Stomach (tissue), 8 donors: ENCODE measurements at regions not wholly inside any gene's neighbourhood (a gene's known extent, or its start where the extent isn't known, plus 50 kb on each side); places are given as distances from the start of the nearest gene placed in this dataset.

Experiments used
- DNase-seq, 2 donors: peaks; one replicate each; pipeline versions ENCODE4 v3.0.0 to v3.0.0-alpha.2; 2013 to 2019
- H3K27ac ChIP-seq, 5 donors: fragments of 200-600 bp in 4 of 5; sonication (generic) in 4 of 5; one replicate each; pipeline ENCODE4 v1.5.1; 2013 to 2019; ENCODE audit warnings: mild to moderate bottlenecking in 1 of 5, moderate library complexity in 1 of 5
- H3K27me3 ChIP-seq, 3 donors: fragments of 200-600 bp; sonication (generic); one replicate each; pipeline ENCODE4 v1.5.1; 2017 to 2019; ENCODE audit warnings: mixed run types in 1 of 3
- H3K36me3 ChIP-seq, 4 donors: fragments of 200-600 bp; sonication (generic); 1 replicate in 3 of 4; 2 replicates in 1 of 4; pipeline ENCODE4 v1.5.1; 2016 to 2019
- H3K4me1 ChIP-seq, 4 donors: fragments of 200-600 bp; sonication (generic); one replicate each; pipeline ENCODE4 v1.5.1; 2016 to 2019
- H3K4me3 ChIP-seq, 4 donors: fragments of 200-600 bp; sonication (generic) in 3 of 4; one replicate each; pipeline ENCODE4 v1.5.1; 2016 to 2019; ENCODE audit warnings: mild to moderate bottlenecking in 1 of 4
- H3K9me3 ChIP-seq, 4 donors: fragments of 200-600 bp; sonication (generic); one replicate each; pipeline ENCODE4 v1.5.1; 2016 to 2019
- EP300 ChIP-seq: sonication (generic); formaldehyde crosslinking; IDR thresholded peaks from one replicate; pipeline ENCODE4 v1.6.1; 2017; ENCODE audit warnings: antibody characterized with exemption
- POLR2A ChIP-seq, 4 donors: fragments of 450-650 bp; IDR thresholded peaks; one replicate each; pipeline ENCODE4 v1.6.1; 2016; ENCODE audit warnings: antibody characterized with exemption in 4 of 4, control low read depth in 2 of 4, mild to moderate bottlenecking in 1 of 4, moderate library complexity in 1 of 4
- POLR2AphosphoS5 ChIP-seq, 3 donors: sonication (generic); formaldehyde crosslinking; IDR thresholded peaks; one replicate each; pipeline ENCODE4 v1.6.1; 2016; ENCODE audit warnings: antibody characterized with exemption in 3 of 3
- WGBS, 5 donors: extraction: QIAGEN DNeasy Blood & Tissue Kit in 3 of 5; methylation state at CpG; one replicate each; pipeline versions ENCODE4 v1.1.5 to v1.1.7; 2013 to 2018; 5-methylcytosine and 5-hydroxymethylcytosine counted together
- intact Hi-C: fragments of 100-400 bp; cut with DNase I; formaldehyde crosslinking; loops from one replicate; pipeline ENCODE4 v1.15.1; 2023; ENCODE audit warnings: low total_unique reads
- TF ChIP-seq, protein P1 (sequence below), 7 experiments: fragments of 450-650 bp in 4 of 7; fragments of 200-600 bp in 3 of 7; sonication (generic) in 3 of 7; IDR thresholded peaks; one replicate each; pipeline ENCODE4 v1.5.1; 2016 to 2019; ENCODE audit warnings: antibody characterized with exemption in 7 of 7, control low read depth in 2 of 7, mild to moderate bottlenecking in 1 of 7
- donor health status: healthy with polysubstance abuse.
- donor health status: Bipolar disorder and iron deficiency.
- donor health status: healthy.

DNA sequence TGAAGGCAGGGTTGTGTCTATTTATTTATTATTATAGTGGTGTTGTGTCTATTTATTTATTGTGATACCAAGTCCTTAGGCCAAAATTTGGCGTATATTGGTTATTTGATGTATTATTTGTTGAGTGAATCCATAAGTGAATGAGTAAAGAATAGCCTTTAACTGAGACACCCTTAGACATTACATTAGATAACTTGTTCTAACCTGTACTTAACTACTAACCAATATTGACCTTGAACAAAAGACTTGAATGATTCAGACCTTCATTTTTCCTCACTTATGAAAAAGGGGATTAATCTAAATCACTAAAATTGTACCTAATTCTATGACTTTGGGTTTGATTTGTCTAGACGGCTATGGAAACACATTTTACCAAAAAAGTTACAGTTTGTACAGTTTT is 370.5 kb downstream of the JRKL start:
- TF ChIP-seq, protein P1, sequence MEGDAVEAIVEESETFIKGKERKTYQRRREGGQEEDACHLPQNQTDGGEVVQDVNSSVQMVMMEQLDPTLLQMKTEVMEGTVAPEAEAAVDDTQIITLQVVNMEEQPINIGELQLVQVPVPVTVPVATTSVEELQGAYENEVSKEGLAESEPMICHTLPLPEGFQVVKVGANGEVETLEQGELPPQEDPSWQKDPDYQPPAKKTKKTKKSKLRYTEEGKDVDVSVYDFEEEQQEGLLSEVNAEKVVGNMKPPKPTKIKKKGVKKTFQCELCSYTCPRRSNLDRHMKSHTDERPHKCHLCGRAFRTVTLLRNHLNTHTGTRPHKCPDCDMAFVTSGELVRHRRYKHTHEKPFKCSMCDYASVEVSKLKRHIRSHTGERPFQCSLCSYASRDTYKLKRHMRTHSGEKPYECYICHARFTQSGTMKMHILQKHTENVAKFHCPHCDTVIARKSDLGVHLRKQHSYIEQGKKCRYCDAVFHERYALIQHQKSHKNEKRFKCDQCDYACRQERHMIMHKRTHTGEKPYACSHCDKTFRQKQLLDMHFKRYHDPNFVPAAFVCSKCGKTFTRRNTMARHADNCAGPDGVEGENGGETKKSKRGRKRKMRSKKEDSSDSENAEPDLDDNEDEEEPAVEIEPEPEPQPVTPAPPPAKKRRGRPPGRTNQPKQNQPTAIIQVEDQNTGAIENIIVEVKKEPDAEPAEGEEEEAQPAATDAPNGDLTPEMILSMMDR (IDR thresholded peaks at IDR 0.05), result no peak
- no peak for TF ChIP-seq POLR2AphosphoS5 (IDR thresholded peaks at IDR 0.05)
- no peak for TF ChIP-seq EP300
- no peak for DNase-seq
- Histone ChIP-seq H3K36me3 (no peaks in the 10 kb centered on the region), H3K9me3 (no peaks in the 10 kb centered on the region), H3K27ac (no peak overlapping the region), H3K27me3 (no peaks in the 10 kb centered on the region), H3K4me3 (no peak overlapping the region), H3K4me1 (no peaks in the 10 kb centered on the region)
- 81 to 89% (median 84%) methylated on average over 2 of the region's 2 CpGs for WGBS, 5 donors
- intact Hi-C loops, result no loop called here

DNA sequence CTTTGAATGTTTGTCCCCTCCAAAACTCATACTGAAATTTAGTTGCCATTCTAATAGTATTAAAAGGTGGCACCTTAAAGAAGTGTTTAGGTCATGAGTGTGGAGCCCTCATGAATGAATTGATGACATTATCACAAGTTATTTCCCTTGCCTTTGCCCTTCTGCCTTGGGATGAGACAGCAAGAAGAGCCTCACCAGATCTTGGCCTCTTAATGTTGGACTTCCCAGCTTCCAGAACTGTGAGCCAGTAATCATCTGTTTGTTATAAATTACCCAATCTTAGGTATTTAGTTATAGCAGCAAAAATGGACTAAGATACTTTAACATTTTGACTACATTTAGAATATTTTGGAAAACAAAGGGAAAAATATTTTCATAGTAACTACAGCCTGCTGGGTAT is 371.0 kb downstream of the JRKL start:
- DNase-seq, result no peak
- Histone ChIP-seq H3K4me3 (no peak overlapping the region), H3K36me3 (no peaks in the 10 kb centered on the region), H3K27me3 (no peaks in the 10 kb centered on the region), H3K27ac (no peak overlapping the region), H3K9me3 (no peaks in the 10 kb centered on the region), H3K4me1 (no peaks in the 10 kb centered on the region)
- TF ChIP-seq POLR2AphosphoS5 (IDR thresholded peaks at IDR 0.05) (no peak), EP300 (no peak), POLR2A (IDR thresholded peaks at IDR 0.05) (no peak)
- TF ChIP-seq, protein P1 (IDR thresholded peaks at IDR 0.05), result no peak
- intact Hi-C loops, result no loop called here

DNA sequence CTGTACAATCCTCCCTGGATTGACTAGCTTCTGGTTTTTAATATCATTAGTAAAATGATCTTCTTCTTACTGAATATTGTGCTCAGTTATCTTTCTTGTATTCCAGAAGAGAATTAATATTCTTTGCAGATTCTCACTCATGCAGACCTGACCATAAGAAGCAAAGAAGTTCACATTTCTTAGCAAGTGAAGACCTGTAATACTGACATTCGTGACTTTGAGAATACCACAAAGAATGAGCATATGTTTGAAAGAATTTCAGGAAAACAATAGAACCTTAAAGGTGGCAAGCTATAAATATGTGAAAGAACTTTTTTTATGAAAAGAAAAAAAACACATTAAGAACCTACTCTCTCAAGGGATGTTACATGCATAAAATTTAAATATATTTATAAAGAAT is 371.6 kb downstream of the JRKL start:
- Histone ChIP-seq H3K9me3 (no peaks in the 10 kb centered on the region), H3K36me3 (no peaks in the 10 kb centered on the region), H3K4me3 (no peak overlapping the region), H3K4me1 (no peaks in the 10 kb centered on the region), H3K27me3 (no peaks in the 10 kb centered on the region), H3K27ac (no peak overlapping the region)
- intact Hi-C loops, result no loop called here
- TF ChIP-seq POLR2AphosphoS5 (IDR thresholded peaks at IDR 0.05), result no peak
- TF ChIP-seq EP300, result no peak
- TF ChIP-seq POLR2A (IDR thresholded peaks at IDR 0.05), result no peak
- TF ChIP-seq, protein P1 (IDR thresholded peaks at IDR 0.05), result no peak
- 70 to 82% (median 76%) methylated on average over 1 of the region's 1 CpG for WGBS, 5 donors
- DNase-seq, result no peak

DNA sequence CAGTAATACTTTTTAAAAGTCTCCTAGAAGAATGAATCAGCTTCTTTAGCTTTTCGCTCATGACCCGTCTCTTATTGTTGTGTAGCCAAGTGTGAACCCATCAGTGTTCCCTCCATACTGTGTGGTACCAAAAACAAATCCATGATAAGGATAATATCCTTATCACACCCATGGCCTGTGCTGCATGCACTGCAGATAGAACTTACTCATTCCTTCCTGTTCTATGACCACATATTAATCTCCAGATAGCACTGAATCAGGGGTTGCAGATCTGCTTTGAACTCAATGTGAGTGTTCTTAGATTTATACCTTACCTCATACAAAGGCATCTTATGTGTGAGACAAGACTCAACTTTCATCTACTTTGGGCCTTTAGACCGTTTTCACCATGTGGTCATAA is 373.4 kb downstream of the JRKL start:
- Histone ChIP-seq H3K4me3 (no peak overlapping the region), H3K4me1 (no peaks in the 10 kb centered on the region), H3K27ac (no peak overlapping the region), H3K27me3 (no peaks in the 10 kb centered on the region), H3K36me3 (no peaks in the 10 kb centered on the region), H3K9me3 (no peaks in the 10 kb centered on the region)
- TF ChIP-seq POLR2AphosphoS5 (IDR thresholded peaks at IDR 0.05), result no peak
- intact Hi-C loops, result no loop called here
- 76 to 80% (median 79%) methylated on average over 3 of the region's 3 CpGs for WGBS, 5 donors
- DNase-seq, result no peak

DNA sequence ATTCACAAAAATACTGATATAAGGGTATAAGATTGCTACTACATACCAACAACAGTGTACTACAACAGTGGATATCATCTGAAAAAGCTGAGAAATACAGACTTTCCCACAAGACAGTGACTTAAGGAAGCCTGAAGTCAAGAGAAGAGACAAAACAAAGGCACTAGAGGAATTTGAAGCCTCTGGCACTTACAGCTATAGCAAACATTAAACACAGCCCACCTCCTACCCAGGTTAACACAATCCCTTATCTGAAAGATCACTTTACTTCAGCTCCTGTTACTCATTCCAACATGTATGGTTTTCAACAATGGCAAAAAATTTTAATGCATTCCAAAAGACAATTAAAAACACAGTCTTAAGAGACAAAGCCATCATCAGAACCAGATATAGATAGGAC is 388.5 kb downstream of the JRKL start:
- intact Hi-C loops, result no loop called here
- Histone ChIP-seq H3K9me3 (no peaks in the 10 kb centered on the region), H3K27me3 (no peaks in the 10 kb centered on the region), H3K4me1 (no peaks in the 10 kb centered on the region), H3K4me3 (no peak overlapping the region), H3K27ac (no peak overlapping the region), H3K36me3 (no peaks in the 10 kb centered on the region)
- DNase-seq, result no peak
- no peak for TF ChIP-seq POLR2AphosphoS5 (IDR thresholded peaks at IDR 0.05)
- no peak for TF ChIP-seq EP300
- TF ChIP-seq, protein P1 (IDR thresholded peaks at IDR 0.05), result no peak
- TF ChIP-seq POLR2A (IDR thresholded peaks at IDR 0.05), result no peak
